ENCODE measurements at regions not wholly inside any gene's neighbourhood (a gene's known extent, or its start where the extent isn't known, plus 50 kb on each side); places are given as distances from the start of the nearest gene placed in this dataset.

GRCh38 chr5:155844542-155844941 lies 482.4 kb upstream of the SGCD start:
- no peak for DNase-seq (ENCODE audit: low spot score)

- DNase-seq (ENCODE audit: low spot score), result no peak
Observed at GRCh38 chr5:155850370-155850769, 476.6 kb upstream of the SGCD start.

- DNase-seq (ENCODE audit: low spot score), result no peak
Observed at GRCh38 chr5:155866971-155867370, 460.0 kb upstream of the SGCD start.

DNA sequence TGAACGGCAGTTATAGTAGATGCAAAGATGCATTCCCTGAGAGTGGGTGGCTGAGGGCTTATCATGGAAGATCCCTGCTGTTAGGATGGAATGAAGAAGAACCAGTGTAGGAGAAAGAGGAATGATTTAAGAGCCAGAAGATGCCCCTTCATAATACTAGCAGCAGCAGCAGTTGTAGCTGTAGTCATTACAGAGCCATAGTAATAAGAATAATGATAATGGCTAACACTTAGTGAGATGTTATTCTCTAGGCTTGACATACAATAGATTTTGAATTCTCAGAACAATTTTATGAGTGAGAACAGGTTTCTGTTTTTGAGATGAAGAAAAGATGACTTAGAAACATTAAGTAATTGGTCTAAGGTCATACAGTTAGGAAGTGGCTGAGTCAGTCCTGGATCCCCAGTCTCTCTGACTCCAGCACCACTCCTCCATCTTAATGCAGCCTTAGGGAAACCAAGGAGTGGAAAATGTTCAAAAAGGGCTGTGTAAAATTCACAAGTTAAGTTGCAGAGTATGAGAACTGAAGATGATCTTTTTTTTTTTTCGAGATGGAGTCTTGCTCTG lies 459.4 kb upstream of the SGCD start:
- no peak for DNase-seq (ENCODE audit: low spot score)

DNA sequence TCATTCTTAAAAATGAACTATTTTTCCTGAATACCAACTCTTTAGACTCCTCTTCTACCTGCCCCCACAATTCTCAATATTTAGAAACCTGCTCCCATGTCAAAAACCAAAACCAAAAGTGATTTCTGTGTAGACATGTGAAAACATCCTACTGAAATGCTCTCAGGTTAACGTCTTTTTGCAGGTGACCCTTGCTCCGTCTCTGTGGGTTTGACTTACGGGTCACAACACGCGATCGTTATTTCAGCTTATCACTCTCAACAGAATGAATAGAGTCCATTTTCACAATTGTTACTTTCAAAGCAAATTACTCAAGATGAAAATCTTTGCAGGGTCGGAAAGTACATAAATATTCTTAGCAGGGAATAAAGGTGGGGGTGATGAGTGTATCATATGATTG lies 456.3 kb upstream of the SGCD start:
- no peak for DNase-seq (ENCODE audit: low spot score)

GRCh38 chr5:155871623-155872022 lies 455.3 kb upstream of the SGCD start:
- no peak for DNase-seq (ENCODE audit: low spot score)

GRCh38 chr5:155872629-155873220 lies 454.2 kb upstream of the SGCD start:
- no peak for DNase-seq (ENCODE audit: low spot score)

- DNase-seq (ENCODE audit: low spot score), result no peak
Observed at GRCh38 chr5:155878991-155879575, 447.9 kb upstream of the SGCD start.

DNA sequence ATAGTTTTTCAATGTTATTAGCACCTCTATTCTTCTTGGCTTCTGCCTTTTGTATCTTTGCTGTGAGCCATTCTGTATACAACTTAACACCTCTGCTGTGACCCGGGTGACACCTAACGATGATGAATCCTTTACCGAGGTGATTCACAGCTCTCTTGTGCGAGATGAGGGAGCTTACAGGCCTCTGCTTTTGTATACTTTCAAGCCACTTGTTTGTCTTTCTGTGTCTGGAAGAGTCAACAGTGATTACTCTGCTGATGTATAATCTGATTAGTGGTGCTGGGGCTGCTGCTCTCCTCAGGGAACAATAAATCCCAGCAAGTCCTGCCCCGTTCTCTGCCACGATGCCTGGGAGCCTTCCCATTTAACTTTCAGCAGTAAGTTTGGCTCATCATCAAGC lies 442.9 kb upstream of the SGCD start:
- DNase-seq (ENCODE audit: low spot score), result no peak

DNA sequence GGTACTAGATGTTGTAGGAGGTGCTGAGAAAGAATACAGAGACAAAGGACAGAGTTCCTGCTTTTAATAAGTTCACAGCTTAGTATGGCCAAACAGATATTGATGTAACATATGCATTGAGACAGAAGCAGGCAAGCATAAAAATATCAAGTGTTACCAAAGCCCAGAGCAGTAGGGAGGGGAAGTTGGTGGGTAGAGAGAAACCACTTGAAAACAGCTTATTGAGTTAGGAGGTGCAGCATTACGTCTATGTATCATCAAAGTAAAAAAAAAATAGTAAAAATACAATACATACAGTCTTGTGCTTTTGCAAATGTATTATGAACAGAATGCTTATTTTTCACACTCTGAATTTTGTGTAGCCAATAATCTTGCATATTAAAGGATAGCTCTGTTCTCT lies 441.8 kb upstream of the SGCD start:
- no peak for DNase-seq (ENCODE audit: low spot score)

DNA sequence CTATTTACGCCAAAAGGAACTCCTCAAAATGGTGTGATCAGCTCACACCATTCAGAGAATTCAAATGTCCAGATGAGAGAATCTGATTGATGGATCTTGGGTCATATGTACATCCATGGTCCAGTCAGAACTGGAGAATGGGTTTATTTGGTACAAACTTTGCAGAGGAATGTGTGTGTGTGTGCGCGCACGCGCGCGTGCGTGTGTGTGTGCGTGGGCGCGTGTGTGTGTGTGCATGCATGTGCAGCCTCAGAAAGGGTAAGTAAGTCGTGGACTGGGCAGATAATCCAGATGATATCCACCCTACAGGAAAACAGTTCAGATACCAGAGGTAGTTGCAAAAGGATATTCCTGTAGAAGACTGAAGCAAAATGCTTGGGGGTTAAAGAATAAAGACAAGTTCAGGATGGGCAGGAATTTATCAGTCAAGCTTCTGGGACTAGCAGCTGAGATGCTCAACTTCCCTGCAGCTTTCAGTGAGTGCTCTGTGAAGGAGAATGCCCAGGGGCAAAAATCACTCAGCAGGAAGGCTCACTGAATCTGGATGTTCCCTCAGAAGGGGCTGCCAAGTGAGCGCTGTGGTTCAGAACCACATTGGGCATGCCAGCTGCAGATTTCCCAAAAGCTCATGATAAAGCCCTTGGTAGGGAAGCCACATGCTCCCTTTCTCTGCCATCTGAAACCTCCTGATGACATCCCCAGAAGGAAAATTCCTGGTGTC lies 440.5 kb upstream of the SGCD start:
- no peak for DNase-seq (ENCODE audit: low spot score)

DNA sequence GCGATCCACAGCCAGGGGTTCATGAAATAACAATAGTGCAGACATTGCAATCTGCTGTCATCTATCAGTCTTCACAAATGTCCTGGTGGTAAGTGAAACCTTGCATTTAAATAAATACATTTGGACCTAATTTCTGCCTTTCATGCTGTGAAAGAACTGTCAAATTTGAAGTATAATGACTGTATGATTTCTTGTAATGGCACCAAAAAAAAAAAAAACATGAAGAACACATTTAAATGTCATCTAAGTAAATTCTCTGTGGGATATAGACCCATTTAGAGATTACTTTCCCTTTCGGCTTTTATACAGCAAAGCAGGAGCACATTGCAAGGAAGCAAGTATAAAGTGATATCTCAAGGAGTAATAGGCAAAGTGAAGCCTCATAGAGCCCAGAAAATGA lies 431.5 kb upstream of the SGCD start:
- no peak for DNase-seq (ENCODE audit: low spot score)

DNA sequence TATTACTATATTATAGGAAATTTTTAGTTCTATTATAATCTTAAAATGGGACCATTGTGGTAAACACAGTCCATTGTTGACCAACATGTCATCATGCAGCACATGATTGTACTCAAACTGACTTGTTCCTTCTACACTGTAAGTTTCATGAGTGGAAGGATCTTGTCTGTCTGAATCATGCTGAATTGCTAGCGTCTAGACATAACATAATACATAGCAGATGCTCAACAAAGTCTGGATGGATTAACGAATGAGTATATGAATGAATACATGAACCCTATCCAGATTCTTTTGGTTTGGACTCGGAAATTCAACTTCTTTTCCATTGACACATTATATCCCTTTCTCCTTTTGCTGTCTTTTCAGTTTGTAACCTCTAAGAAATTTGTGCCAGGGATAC lies 429.2 kb upstream of the SGCD start:
- no peak for DNase-seq (ENCODE audit: low spot score)

GRCh38 chr5:155898284-155898683 lies 428.7 kb upstream of the SGCD start:
- DNase-seq (ENCODE audit: low spot score), result no peak

DNA sequence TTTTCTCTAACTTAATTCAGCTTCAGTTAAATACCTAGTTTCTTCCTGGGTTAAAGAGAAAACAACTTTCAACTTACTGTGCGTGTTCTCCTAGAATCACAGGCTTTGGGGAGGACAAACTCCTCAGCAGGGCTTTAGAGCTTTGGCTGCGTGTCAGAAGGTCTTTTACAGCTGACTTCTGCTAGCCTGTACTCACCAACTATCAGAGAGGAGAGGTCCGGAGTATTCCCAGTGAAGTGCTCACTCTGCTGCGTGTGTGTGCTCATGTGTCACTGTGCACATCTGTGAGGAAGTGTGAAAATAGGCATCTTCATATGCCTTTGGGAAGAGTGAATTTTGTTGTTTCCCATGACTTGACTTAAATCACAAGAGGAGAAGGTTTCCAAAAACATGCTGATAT lies 423.2 kb upstream of the SGCD start:
- DNase-seq (ENCODE audit: low spot score), result no peak

DNA sequence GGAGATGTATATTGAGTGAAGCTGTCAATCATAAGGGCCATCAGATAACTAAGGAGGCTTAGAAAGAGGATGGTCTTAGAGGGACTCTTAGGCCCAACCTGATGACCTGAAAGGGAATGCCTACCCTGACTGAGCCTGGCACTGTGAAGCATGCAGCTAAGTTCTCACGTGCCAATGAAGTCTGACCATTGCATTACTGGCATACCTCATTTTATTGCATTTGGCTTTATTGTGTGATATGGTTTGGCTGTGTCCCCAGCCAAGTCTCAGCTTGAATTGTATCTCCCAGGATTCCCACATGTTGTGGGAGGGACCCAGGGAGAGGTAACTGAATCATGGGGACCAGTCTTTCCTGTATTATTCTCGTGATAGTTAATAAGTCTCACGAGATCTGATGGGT lies 421.6 kb upstream of the SGCD start:
- no peak for DNase-seq (ENCODE audit: low spot score)

DNA sequence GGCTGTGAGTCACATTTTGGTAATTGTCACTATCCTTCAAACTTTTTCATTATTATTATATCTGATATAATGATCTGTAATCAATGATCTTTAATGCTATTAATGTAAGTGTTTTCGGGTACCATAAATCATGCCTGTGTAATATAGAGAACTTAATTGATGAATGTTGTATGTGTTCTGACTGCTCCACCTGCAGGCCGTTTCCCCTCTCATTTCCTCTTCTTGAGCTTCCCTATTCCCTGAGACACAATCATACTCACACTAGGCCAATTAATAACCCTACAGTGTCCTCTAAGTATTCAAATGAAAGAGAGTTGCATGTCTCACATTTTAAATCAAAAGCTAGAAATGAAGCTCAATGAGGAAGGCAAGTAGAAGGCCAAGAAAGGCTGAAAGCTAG lies 420.9 kb upstream of the SGCD start:
- no peak for DNase-seq (ENCODE audit: low spot score)

DNA sequence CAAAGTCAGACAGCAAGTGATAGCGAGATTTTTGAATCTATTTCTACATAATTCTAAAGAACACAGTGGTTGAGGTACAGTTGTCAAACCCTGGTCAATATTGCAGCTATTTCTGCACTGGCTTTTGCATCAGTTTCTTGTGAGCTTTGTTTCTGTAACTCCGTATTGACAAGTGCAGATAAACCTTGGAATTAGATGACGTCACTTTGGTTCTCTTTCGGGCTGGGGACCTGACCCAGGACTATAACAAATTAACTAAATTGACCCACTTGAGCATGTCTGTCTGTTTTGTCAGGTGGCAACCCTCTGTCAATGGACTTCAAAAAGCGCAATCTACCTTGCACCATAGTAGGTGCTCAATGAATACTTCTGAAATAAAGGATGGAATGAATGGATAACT lies 418.4 kb upstream of the SGCD start:
- no peak for DNase-seq (ENCODE audit: low spot score)

GRCh38 chr5:155912291-155912690 lies 414.7 kb upstream of the SGCD start:
- no peak for DNase-seq (ENCODE audit: low spot score)

- DNase-seq (ENCODE audit: low spot score), result no peak
Observed at GRCh38 chr5:155914766-155915165, 412.2 kb upstream of the SGCD start.

DNA sequence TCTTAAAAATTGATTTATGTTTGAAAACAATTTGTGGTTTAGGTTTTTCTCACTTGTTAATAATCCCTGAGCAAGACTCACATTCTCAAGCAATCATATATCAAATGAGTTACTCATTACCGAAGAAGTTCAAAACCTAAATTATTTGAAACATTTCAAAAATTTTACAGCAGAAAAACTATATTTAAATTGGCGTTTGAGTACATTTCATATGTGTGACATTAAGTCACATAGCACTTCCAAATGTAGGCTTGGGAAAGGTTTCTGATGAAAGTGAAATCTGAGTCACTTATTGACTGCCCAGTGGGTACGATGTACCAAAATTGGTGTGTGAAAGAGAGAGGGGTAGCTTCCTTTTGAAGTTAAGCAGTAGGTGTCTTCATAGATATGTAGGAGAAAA lies 411.4 kb upstream of the SGCD start:
- DNase-seq (ENCODE audit: low spot score), result no peak

DNA sequence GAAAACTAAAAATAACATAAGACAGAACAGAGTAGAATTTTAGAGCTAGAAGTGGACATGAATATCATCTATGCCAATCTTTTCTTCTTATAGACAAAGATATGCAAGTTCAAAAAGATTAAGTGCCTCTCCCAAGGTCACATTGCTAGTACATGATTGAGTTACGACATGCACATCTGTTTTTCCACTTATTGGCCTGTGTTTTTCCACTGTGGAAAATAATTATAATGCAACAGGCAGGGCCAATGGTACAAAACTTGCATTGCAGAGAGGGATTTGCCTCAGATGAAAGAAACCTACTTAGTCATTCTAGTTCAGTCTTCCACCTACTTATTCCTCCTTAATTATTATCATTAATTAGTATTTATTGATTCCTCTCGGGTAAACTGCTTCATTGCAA lies 407.8 kb upstream of the SGCD start:
- DNase-seq (ENCODE audit: low spot score), result no peak

DNA sequence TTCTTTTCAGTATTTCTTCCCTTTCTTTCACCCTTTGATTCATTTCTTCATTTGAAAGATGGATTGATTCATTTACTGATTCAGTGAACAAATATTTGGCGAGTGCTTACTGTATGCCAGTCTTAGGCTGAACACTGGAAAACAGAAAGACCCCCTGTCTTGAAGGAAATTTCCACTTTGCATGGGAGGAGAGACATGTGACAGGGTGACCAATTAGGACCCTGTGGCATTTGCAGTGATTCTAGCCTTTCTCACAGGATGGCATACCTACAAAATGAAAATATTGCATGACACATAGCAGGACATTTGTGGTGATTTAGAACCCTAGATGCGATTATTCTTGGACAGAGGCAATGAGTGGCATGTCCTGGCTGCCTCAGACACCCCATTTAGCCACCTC lies 407.2 kb upstream of the SGCD start:
- no peak for DNase-seq (ENCODE audit: low spot score)

DNA sequence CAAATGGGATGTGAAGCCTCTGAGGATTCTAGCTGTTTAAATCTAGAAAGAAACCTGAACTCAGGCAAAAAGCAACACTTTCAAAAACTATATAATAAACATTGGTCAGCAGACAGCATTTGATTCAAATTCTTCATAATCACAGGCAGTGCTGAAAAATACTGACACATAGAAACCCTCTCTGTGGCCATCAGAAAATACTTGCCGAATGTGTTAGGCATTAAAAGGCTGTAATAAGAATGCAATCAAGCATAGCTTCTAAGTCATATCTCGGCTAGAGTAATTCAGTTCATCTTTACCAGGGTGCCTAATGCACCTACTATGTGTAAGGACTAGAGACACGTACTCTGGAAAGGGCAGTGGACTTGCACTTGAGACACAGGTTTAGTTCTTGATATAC lies 405.3 kb upstream of the SGCD start:
- no peak for DNase-seq (ENCODE audit: low spot score)
